Left forelimb (tissue), 1 donor: ENCODE measurements at regions not wholly inside any gene's neighbourhood (a gene's known extent, or its start where the extent isn't known, plus 50 kb on each side); places are given as distances from the start of the nearest gene placed in this dataset.
"Not testable (repeated sequence)": the region's sequence is repeated elsewhere in the genome, so short reads cannot be mapped to it uniquely, and the experiment has no call there.

Experiments
- DNase-seq: peaks from one replicate; pipeline ENCODE4 v3.0.0-alpha.2; 2018; ENCODE audit warnings: low spot score

DNA sequence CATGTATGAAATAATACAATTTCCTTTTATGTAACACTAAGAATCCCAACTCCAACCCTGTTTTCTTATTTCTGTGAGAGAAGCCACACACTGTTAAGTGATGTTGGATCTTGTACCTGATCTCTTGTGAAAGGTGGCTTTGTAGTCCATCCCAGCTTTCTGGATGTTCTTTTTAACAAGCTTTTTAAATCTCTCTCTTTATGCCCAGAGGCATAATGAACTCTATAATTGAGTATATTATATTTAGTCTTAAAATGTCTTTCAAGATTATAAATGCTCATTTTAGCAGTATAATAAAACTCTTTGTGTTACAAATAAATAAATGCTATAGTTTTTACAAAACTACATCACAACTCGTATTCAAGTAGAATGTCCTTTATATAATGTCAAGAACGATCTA, 922.1 kb downstream of the EPHA7 start:
- DNase-seq = no peak

- DNase-seq = no peak
Observed at GRCh38 chr6:92496527-92496926, 922.8 kb downstream of the EPHA7 start.

GRCh38 chr6:92495242-92495641, 924.1 kb downstream of the EPHA7 start:
- no peak for DNase-seq

- no peak for DNase-seq
Observed at GRCh38 chr6:92485487-92485886, 933.9 kb downstream of the EPHA7 start.

DNA sequence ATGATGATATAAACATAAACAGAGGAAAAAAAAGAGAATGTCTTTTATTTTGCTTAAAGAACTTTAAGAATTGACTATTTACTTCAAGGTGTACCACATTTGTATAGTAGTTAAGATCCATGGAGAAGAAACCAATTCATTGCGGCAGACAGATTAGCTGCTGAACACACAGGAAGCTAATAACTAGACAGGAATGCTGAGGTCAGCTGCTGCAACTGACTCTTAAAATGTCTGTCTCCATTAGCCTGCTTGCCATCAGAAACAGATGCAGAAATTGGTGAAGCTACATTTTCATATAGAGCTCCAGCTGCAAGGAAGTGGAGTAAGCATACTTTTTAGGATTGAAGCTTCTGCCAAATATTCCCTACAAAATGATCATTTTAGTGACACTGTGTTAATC, 939.5 kb downstream of the EPHA7 start:
- DNase-seq = no peak

DNA sequence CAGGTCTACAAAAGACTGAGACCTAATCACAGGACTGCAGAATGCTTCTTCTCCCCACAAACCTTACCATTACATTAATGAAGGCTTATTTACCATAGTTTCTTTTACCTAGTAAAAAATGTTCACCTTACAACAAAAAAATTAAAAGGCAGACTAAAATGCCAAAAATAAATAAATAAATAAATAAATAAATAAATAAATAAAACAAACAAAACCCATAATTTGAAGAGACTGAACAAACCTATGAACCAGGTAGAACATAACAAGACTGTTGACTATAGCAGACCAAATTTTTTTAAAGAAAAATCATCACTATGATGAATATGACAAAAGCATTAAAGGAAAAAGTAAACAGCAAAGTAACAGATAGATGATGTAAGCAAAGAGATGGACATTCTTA, 946.3 kb downstream of the EPHA7 start:
- no peak for DNase-seq

DNA sequence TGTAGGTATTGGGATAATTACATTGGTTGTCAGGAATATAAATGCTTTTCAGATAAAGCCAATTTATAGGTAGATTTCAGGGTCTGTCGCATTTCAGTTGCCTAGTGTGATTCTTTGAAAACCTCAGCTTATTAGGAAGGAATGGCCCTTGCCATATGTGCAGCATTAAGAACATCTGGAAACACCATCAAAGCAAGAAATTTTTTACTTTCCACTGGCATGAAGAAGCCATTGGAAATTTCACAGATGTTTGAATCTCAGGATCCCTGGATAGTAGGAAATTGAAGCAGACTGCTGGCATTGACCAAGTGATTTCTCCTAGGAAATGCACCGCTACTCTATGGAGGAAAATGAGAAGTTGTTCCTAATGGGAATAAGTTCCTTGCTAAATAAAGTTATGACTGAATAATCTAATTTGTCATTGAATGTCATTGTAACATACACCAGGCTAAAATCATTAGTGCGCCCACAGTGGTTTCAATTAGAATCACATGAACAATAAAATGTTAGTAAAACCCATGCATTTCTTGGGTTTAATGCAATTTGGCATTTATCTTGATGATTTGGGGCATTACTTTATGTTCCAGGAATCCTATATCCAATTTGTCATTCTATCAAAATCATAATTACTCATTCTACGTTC, 950.1 kb downstream of the EPHA7 start:
- DNase-seq = no peak

GRCh38 chr6:92468066-92468465, 951.3 kb downstream of the EPHA7 start:
- no peak for DNase-seq

DNA sequence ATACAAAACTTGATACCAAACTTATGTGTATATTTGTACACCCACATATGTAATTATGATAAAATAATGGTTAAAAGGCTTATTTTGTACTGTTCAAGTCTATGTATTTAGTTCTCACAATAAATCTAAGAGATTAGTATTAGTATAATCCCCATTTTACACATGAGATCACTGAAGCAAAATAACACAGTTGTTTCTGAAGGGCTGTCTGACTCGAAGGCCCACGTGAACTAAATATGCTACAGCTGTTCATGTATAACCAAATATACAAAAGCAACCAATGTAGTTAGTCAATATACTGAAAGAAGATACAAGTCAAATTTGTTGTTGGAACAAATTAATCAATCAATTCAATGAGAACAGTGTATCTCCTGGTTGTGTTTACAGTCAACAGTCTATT, 959.2 kb downstream of the EPHA7 start:
- DNase-seq = no peak

GRCh38 chr6:92459606-92460005, 959.8 kb downstream of the EPHA7 start:
- DNase-seq = no peak

GRCh38 chr6:92446052-92446451, 973.3 kb downstream of the EPHA7 start:
- DNase-seq = no peak

- no peak for DNase-seq
Observed at GRCh38 chr6:92433911-92434310, 985.4 kb downstream of the EPHA7 start.

GRCh38 chr6:92431502-92431901, 987.9 kb downstream of the EPHA7 start:
- no peak for DNase-seq

DNA sequence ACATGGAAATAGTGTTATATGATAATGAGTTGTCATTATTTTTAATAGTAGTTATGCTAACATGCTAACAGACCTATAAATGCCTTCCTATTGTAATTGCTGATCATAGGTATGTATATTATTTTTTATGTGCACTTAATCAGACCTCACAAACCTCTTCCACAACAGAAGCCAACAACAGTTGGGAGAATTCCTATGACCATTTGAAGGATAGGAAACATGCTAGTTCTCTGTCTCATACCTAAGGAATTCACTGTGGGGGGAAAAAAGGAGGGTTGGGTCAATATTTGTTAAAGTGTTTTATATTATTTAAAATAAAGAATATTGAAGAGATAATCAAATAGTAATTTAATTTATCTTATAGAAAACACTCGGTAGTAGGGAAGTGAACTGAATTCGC, 990.9 kb downstream of the EPHA7 start:
- no peak for DNase-seq

DNA sequence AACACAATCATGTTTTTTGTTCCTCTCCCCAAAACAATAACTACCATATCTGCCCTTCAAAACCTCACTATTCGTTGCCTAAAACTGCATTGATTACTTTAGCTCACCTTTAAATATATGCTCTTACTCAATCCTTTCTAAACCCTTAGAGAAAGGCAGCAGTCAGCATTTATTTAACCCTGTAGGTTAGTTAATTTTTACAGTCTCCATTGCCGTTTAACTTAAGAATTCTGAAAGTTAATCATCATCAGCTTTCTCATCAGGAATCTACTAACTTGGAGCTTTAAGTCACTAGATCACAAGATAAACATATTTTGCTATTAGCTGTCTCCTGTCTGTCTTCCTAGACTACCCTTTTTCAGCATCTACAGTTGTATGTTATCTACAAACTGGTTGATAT, 991.9 kb downstream of the EPHA7 start:
- no peak for DNase-seq

DNA sequence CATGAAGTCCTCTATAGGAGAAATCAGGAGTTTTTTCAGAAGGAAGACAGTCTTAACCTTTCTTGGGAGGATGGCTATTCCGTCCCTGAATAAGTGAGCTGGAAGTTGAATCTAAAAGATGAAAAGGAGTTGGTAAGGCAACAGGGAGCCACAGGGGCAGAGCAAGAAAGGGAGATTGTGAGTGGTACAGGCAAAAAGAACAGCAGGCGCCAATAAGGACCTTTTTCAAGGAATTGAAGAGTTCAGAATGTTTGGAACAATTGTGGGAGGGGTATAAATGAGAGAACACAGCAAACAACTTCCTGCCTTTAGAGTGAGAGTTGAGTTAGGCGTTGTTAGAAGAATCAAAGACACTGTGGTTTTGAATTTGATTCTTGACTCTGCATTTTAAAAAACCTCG, 1003.7 kb downstream of the EPHA7 start:
- no peak for DNase-seq

GRCh38 chr6:92408350-92408749, 1011.0 kb downstream of the EPHA7 start:
- DNase-seq = no peak

DNA sequence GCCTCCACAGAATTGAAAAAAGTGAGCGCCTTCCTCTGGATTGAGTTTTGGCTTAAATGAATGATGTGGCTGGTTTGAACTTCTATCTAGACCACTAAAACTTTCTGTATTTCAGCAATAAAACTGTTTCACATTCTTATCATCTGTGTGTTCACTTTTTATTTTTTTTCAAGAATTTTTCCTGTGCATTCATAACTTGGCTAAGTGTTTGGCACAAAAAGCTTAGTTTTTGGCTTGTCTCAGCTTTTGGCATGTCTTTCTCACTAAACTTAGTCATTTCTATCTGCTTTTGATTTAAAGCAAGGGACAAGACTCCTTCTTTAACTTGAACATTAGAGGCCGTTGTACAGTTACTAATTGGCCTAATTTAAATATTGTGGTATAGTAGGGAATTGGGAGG, 1015.1 kb downstream of the EPHA7 start:
- no peak for DNase-seq

- no peak for DNase-seq
Observed at GRCh38 chr6:92399911-92400310, 1019.4 kb downstream of the EPHA7 start.

GRCh38 chr6:92388706-92389105, 1030.7 kb downstream of the EPHA7 start:
- not testable (repeated sequence) for DNase-seq

GRCh38 chr6:92380803-92381601, 1038.4 kb downstream of the EPHA7 start:
- no peak for DNase-seq

GRCh38 chr6:92377137-92377536, 1042.2 kb downstream of the EPHA7 start:
- no peak for DNase-seq

DNA sequence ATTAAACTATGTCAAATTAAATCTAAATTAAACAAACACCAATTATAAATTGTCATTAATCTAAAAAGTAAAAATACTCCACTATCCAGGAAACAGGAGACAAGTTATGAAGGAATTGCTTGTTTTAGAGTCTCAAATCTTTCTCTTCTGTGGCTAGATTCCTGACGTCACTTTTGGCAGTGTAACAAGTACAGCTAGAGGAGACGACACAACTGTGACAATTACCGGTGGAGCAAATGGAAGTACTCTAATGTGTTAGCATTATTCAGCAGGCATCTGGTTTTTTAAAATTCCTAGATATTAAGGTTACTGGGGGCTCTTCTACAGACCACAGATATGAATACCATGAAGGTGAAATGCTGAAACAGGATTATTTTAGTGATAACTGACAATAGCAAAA, 1042.7 kb downstream of the EPHA7 start:
- DNase-seq = no peak
